Osteoblast (primary cell): ENCODE measurements at regions not wholly inside any gene's neighbourhood (a gene's known extent, or its start where the extent isn't known, plus 50 kb on each side); places are given as distances from the start of the nearest gene placed in this dataset.

Source experiments
- DNase-seq: peaks from one replicate; pipeline ENCODE4 v3.0.0; 2011; ENCODE audit warnings: low spot score, mixed read lengths; ENCODE audit not compliant: insufficient read length; ENCODE audit errors: missing footprints
- H2AFZ ChIP-seq: 2 replicates; pipeline ENCODE4 v1.6.0; 2011; ENCODE audit warnings: mild to moderate bottlenecking, low read length
- H3K27ac ChIP-seq: 2 replicates; pipeline ENCODE4 v1.5.1; 2011; ENCODE audit warnings: mild to moderate bottlenecking, low read depth, low read length, moderate library complexity
- H3K27me3 ChIP-seq: 2 replicates; pipeline ENCODE4 v1.6.0; 2012; ENCODE audit warnings: mild to moderate bottlenecking, control low read depth, inconsistent platforms, low read length, moderate library complexity; ENCODE audit not compliant: insufficient read depth
- H3K36me3 ChIP-seq: 2 replicates; pipeline ENCODE4 v1.5.1; 2011; ENCODE audit warnings: mild to moderate bottlenecking, low read length, control low read depth, moderate library complexity; ENCODE audit not compliant: insufficient read depth
- H3K4me1 ChIP-seq: 2 replicates; pipeline ENCODE4 v1.5.1; 2011; ENCODE audit warnings: mild to moderate bottlenecking, low read length, control low read depth, moderate library complexity; ENCODE audit not compliant: insufficient read depth
- H3K4me2 ChIP-seq: 2 replicates; pipeline ENCODE4 v1.6.0; 2011; ENCODE audit warnings: mild to moderate bottlenecking, low read length; ENCODE audit not compliant: insufficient read depth
- H3K4me3 ChIP-seq: fragments of 200-600 bp; sonication (generic); 3 replicates; pipeline ENCODE4 v1.5.1; 2012; ENCODE audit warnings: mild to moderate bottlenecking, low read length, inconsistent platforms; ENCODE audit not compliant: insufficient read depth
- H3K79me2 ChIP-seq: 2 replicates; pipeline ENCODE4 v1.6.0; 2012; ENCODE audit warnings: mild to moderate bottlenecking, low read length, control low read depth, inconsistent platforms; ENCODE audit not compliant: insufficient read depth
- H3K9me3 ChIP-seq: 2 replicates; pipeline ENCODE4 v1.5.1; 2011; ENCODE audit warnings: low read depth, low read length, control low read depth
- H4K20me1 ChIP-seq: 2 replicates; pipeline ENCODE4 v1.6.0; 2012; ENCODE audit warnings: mild to moderate bottlenecking, low read length, control low read depth; ENCODE audit not compliant: insufficient read depth
- CTCF ChIP-seq: IDR thresholded peaks from 2 replicates; pipeline ENCODE4 v1.5.1; 2011; ENCODE audit warnings: mild to moderate bottlenecking, low read depth, low read length, moderate library complexity; ENCODE audit errors: extremely low read depth

- peaks cover 3% of the 10 kb centered on the region for H3K9me3 ChIP-seq
- H3K79me2 ChIP-seq, result no peaks in the 10 kb centered on the region
- TF ChIP-seq CTCF, result no peak
- H3K36me3 ChIP-seq, result no peaks in the 10 kb centered on the region
- no peak overlapping the region for H2AFZ ChIP-seq
- no peak overlapping the region for H3K4me3 ChIP-seq
- H3K4me2 ChIP-seq, result no peak overlapping the region
- H3K27ac ChIP-seq, result no peak overlapping the region
- no peaks in the 10 kb centered on the region for H4K20me1 ChIP-seq
- no peak for DNase-seq
- no peaks in the 10 kb centered on the region for H3K4me1 ChIP-seq
- no peaks in the 10 kb centered on the region for H3K27me3 ChIP-seq
Measured at GRCh38 chr12:97801471-97802059, 339.0 kb downstream of the RMST start.

- H3K4me2 ChIP-seq, result no peak overlapping the region
- no peaks in the 10 kb centered on the region for H3K27me3 ChIP-seq
- no peaks in the 10 kb centered on the region for H4K20me1 ChIP-seq
- TF ChIP-seq CTCF, result no peak
- DNase-seq, result no peak
- H3K9me3 ChIP-seq, result peaks cover 3% of the 10 kb centered on the region
- H3K27ac ChIP-seq, result no peak overlapping the region
- no peak overlapping the region for H3K4me3 ChIP-seq
- H3K4me1 ChIP-seq, result no peaks in the 10 kb centered on the region
- no peaks in the 10 kb centered on the region for H3K79me2 ChIP-seq
- no peak overlapping the region for H2AFZ ChIP-seq
- H3K36me3 ChIP-seq, result no peaks in the 10 kb centered on the region
Measured at GRCh38 chr12:97805146-97805545, 342.5 kb downstream of the RMST start.

GRCh38 chr12:97813301-97813700 is 350.7 kb downstream of the RMST start:
- Histone ChIP-seq H3K36me3 (no peaks in the 10 kb centered on the region), H3K79me2 (no peaks in the 10 kb centered on the region), H3K27me3 (no peaks in the 10 kb centered on the region), H3K27ac (no peak overlapping the region), H3K4me2 (no peak overlapping the region), H2AFZ (no peak overlapping the region), H3K9me3 (no peaks in the 10 kb centered on the region), H3K4me1 (no peaks in the 10 kb centered on the region), H4K20me1 (no peaks in the 10 kb centered on the region), H3K4me3 (no peak overlapping the region)
- DNase-seq, result no peak
- no peak for TF ChIP-seq CTCF

GRCh38 chr12:97821806-97822205 is 359.2 kb downstream of the RMST start:
- Histone ChIP-seq H2AFZ (no peak overlapping the region), H3K27ac (no peak overlapping the region), H3K79me2 (no peaks in the 10 kb centered on the region), H4K20me1 (no peaks in the 10 kb centered on the region), H3K4me2 (no peak overlapping the region), H3K36me3 (no peaks in the 10 kb centered on the region), H3K4me3 (no peak overlapping the region), H3K9me3 (peaks cover 2% of the 10 kb centered on the region), H3K27me3 (no peaks in the 10 kb centered on the region), H3K4me1 (no peaks in the 10 kb centered on the region)
- no peak for DNase-seq
- TF ChIP-seq CTCF, result no peak
